Ascending aorta (tissue), 2 donors: ENCODE measurements at regions not wholly inside any gene's neighbourhood (a gene's known extent, or its start where the extent isn't known, plus 50 kb on each side); places are given as distances from the start of the nearest gene placed in this dataset.

ENCODE experiments used
- DNase-seq, 2 donors: peaks; one replicate each; pipeline ENCODE4 v3.0.0-alpha.2; 2019; ENCODE audit warnings: low spot score in 2 of 2
- H3K27ac ChIP-seq, 2 donors: fragments of 200-600 bp; sonication (generic); one replicate each; pipeline ENCODE4 v1.5.1; 2016 to 2017; ENCODE audit warnings: mild to moderate bottlenecking in 1 of 2
- H3K27me3 ChIP-seq: fragments of 200-600 bp; sonication (generic); one replicate; pipeline ENCODE4 v1.5.1; 2017
- H3K36me3 ChIP-seq, 2 donors: fragments of 200-600 bp; sonication (generic); one replicate each; pipeline ENCODE4 v1.5.1; 2016
- H3K4me1 ChIP-seq, 2 donors: fragments of 200-600 bp; sonication (generic); one replicate each; pipeline ENCODE4 v1.5.1; 2016 to 2017; ENCODE audit warnings: mild to moderate bottlenecking in 1 of 2
- H3K4me3 ChIP-seq, 2 donors: fragments of 200-600 bp; sonication (generic); one replicate each; pipeline ENCODE4 v1.5.1; 2016 to 2017; ENCODE audit warnings: mild to moderate bottlenecking in 1 of 2
- H3K9me3 ChIP-seq, 2 donors: fragments of 200-600 bp; sonication (generic); one replicate each; pipeline ENCODE4 v1.5.1; 2016
- intact Hi-C: fragments of 100-400 bp; cut with DNase I; formaldehyde crosslinking; loops from one replicate; pipeline ENCODE4 v1.15.1; 2023
- TF ChIP-seq, protein P1 (sequence below), 3 experiments: fragments of 200-600 bp in 2 of 3; fragments of 450-650 bp in 1 of 3; sonication (generic) in 2 of 3; IDR thresholded peaks; one replicate each; pipeline ENCODE4 v1.5.1; 2016 to 2019; ENCODE audit warnings: antibody characterized with exemption in 3 of 3, mild to moderate bottlenecking in 1 of 3, moderate library complexity in 1 of 3

DNA sequence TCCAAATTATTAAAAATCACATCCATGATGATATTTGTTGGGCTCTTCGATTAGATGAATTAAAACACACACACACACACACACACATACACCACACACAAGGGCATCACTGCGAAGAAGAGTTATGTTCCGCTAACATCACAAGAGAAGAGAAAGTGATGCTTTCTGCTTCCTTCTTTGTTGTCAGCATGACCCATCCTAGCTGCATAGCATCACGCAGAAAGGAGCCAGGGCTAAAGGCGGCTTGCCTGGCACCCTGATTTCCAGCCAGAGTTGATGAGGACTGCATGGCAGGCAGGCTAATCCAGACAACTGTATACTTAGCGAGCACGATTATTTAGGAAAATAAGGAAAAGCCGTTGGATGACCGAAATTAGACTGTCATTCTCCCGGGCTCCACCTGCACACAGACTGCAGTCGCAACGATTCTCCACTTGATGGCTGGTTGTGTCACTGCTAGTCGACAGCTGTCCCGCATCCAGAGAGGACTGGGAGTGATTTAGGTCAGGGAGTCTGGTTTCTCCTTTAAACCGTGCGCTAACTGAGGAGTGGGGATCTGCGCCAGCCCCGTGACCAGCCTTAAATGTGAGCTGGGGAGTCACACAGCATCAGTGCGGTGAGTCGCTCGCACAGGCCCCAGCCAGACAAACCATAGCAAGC lies 70.6 kb upstream of the SOX4 start:
- Histone ChIP-seq H3K36me3 (no peaks in the 10 kb centered on the region), H3K27ac (no peak overlapping the region), H3K27me3 (no peaks in the 10 kb centered on the region), H3K4me3 (no peak overlapping the region), H3K4me1 (no peaks in the 10 kb centered on the region), H3K9me3 (no peaks in the 10 kb centered on the region)
- TF ChIP-seq, protein P1, sequence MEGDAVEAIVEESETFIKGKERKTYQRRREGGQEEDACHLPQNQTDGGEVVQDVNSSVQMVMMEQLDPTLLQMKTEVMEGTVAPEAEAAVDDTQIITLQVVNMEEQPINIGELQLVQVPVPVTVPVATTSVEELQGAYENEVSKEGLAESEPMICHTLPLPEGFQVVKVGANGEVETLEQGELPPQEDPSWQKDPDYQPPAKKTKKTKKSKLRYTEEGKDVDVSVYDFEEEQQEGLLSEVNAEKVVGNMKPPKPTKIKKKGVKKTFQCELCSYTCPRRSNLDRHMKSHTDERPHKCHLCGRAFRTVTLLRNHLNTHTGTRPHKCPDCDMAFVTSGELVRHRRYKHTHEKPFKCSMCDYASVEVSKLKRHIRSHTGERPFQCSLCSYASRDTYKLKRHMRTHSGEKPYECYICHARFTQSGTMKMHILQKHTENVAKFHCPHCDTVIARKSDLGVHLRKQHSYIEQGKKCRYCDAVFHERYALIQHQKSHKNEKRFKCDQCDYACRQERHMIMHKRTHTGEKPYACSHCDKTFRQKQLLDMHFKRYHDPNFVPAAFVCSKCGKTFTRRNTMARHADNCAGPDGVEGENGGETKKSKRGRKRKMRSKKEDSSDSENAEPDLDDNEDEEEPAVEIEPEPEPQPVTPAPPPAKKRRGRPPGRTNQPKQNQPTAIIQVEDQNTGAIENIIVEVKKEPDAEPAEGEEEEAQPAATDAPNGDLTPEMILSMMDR (IDR thresholded peaks at IDR 0.05), result no peak
- intact Hi-C loops, result no loop called here
- no peak for DNase-seq

DNA sequence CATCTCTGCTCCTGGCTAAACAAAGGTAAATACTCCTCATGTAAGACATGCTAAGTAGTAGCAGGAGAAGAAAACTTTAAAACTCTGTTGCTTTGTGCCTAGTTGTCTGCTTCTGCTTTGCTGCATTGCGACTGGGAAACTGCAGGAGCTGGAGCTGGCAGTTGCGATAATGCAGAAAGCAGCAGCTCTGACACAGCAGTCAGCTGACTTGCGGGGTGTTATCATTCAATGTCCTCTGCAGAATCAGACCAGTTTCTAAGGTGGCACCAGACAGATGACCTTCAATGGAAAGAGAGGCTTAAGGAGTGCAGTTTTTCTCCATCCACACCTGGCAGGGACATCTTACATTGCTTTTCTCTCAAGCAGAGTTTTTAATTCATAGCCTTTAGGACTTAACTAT lies 69.9 kb upstream of the SOX4 start:
- DNase-seq, result no peak
- Histone ChIP-seq H3K27ac (no peak overlapping the region), H3K9me3 (no peaks in the 10 kb centered on the region), H3K4me1 (no peaks in the 10 kb centered on the region), H3K27me3 (no peaks in the 10 kb centered on the region), H3K36me3 (no peaks in the 10 kb centered on the region), H3K4me3 (no peak overlapping the region)
- TF ChIP-seq, protein P1 (IDR thresholded peaks at IDR 0.05), result no peak
- intact Hi-C loops, result no loop called here

DNA sequence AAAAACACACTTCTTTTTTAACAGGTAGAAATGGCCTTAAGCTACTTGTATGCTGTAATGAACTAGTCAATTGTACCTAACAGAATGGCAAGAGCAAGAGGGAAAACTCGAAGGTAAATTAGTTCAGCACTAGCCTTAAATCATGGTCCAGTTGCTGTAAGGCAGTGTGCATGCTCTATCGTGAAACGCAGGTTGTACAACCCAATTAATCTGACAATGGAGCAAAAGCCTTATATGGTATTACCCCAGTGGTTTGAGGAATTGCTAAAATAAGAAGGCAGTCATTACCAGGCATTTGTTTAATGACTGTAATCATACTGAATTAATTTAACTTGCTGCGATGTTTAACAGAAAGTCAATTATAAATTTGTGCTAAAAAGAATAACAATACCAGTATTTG lies 69.3 kb upstream of the SOX4 start:
- no peaks in the 10 kb centered on the region for H3K9me3 ChIP-seq
- intact Hi-C loops, result no loop called here
- no peak overlapping the region for H3K4me3 ChIP-seq

DNA sequence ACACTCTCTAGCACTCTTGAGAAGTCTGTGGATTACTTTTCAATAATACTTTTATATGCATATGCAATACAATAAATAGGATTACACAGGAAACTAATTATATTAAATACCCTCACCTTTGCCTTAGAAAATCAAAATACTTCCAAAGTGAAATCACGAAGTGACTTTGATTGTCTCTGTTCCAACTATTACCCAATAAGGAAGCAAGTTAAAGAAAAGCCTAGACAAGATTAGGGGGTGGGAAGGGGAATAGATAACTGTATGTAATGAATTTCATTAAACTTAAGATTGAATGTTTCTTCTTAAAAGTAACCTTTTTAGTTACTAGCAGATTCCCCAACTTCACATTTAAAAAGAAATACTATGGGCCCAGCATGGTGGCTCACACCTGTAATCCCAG lies 66.6 kb upstream of the SOX4 start:
- TF ChIP-seq, protein P1 (IDR thresholded peaks at IDR 0.05), result no peak
- no peak overlapping the region for H3K27ac ChIP-seq
- no peaks in the 10 kb centered on the region for H3K9me3 ChIP-seq
- H3K36me3 ChIP-seq, result no peaks in the 10 kb centered on the region
- intact Hi-C loops, result no loop called here
- H3K4me1 ChIP-seq, result no peaks in the 10 kb centered on the region
- DNase-seq, result no peak
- H3K4me3 ChIP-seq, result no peak overlapping the region
- no peaks in the 10 kb centered on the region for H3K27me3 ChIP-seq

More for the DNA sequence above, 69.3 kb upstream of the SOX4 start:
- Histone ChIP-seq H3K27me3 (no peaks in the 10 kb centered on the region), H3K27ac (no peak overlapping the region), H3K4me1 (no peaks in the 10 kb centered on the region), H3K36me3 (no peaks in the 10 kb centered on the region)
- no peak for DNase-seq
- TF ChIP-seq, protein P1 (IDR thresholded peaks at IDR 0.05), result no peak

DNA sequence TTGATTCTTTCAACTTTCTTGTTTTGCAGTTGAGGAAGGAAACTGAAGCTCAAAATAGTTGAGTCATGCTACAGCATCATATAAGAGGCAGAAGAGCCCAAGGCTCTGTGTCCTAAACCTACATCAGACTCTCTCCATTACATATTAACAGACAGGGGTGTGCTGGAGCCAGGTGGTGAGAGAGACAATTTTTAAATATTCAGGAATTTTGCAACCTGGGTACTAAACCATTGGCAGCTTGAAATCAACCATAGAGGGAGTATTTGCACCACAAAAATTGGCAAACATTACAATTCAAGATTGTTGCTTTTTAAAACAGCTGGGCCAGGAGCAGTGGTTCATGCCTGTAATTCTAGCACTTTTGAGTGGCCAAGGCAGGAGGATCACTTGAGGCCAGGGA lies 65.8 kb upstream of the SOX4 start:
- intact Hi-C loops, result no loop called here
- TF ChIP-seq, protein P1 (IDR thresholded peaks at IDR 0.05), result peak in 1 of 3 experiments; percentile 19
- Histone ChIP-seq H3K27me3 (no peaks in the 10 kb centered on the region), H3K4me3 (no peak overlapping the region), H3K4me1 (no peaks in the 10 kb centered on the region), H3K27ac (no peak overlapping the region), H3K36me3 (no peaks in the 10 kb centered on the region), H3K9me3 (no peaks in the 10 kb centered on the region)
- no peak for DNase-seq

DNA sequence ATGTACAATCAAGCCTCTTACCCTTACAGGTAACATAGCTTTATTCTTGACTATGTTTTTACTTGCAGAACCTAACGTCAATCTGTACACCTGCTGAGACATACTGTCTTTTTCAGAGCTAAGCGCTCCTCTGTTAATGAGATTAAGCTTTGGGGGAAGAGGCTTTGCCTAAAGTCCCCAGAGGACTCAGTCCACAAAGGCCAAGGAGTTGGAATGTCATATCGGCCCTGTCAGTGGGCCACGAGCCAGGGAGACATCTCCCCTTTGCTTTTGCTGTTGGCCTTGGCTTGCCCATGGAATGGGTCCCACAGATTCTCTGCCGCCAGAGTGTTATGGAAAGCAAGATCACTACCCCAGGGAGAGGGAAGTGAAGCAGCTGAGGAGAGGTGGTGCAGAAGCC lies 64.1 kb upstream of the SOX4 start:
- Histone ChIP-seq H3K27ac (no peak overlapping the region), H3K9me3 (no peaks in the 10 kb centered on the region), H3K4me3 (no peak overlapping the region), H3K4me1 (no peaks in the 10 kb centered on the region), H3K36me3 (no peaks in the 10 kb centered on the region), H3K27me3 (no peaks in the 10 kb centered on the region)
- no peak for DNase-seq
- intact Hi-C loops, result no loop called here
- TF ChIP-seq, protein P1 (IDR thresholded peaks at IDR 0.05), result no peak
